ENCODE measurements at regions not wholly inside any gene's neighbourhood (a gene's known extent, or its start where the extent isn't known, plus 50 kb on each side); places are given as distances from the start of the nearest gene placed in this dataset.

GRCh38 chr15:70555713-70556112, 207.6 kb downstream of the UACA start:
- Histone ChIP-seq H3F3A (ENCODE audit: insufficient read depth, low read length, poor library complexity, severe bottlenecking) (no peaks in the 10 kb centered on the region), H3K27ac (ENCODE audit: low read length) (no peak overlapping the region), H3K4me2 (ENCODE audit: low read length) (no peak overlapping the region), H3K79me2 (replicated peaks; ENCODE audit: insufficient read depth, low read length) (no peaks in the 10 kb centered on the region), H3K4me3 (ENCODE audit: low read length) (no peak overlapping the region), H4K20me1 (ENCODE audit: insufficient read depth) (no peaks in the 10 kb centered on the region), H3K9ac (ENCODE audit: low read length) (no peak overlapping the region), H2AFZ (ENCODE audit: low read depth, low read length) (no peak overlapping the region), H3K27me3 (ENCODE audit: insufficient read depth, low read depth, low read length) (no peaks in the 10 kb centered on the region), H3K9me3 (ENCODE audit: low read length) (no peaks in the 10 kb centered on the region), H3K36me3 (ENCODE audit: insufficient read depth, low read length) (no peaks in the 10 kb centered on the region), H3K9me2 (ENCODE audit: insufficient read depth, low read length) (no peaks in the 10 kb centered on the region)
- TF ChIP-seq SMC3 (conservative IDR thresholded peaks at IDR 0.05; ENCODE audit: poor library complexity) (no peak), POLR2AphosphoS5 (IDR thresholded peaks at IDR 0.05) (no peak), RAD21 (conservative IDR thresholded peaks at IDR 0.05) (no peak), MXI1 (conservative IDR thresholded peaks at IDR 0.05; ENCODE audit: poor library complexity, severe bottlenecking) (no peak), TAF1 (IDR thresholded peaks at IDR 0.05; ENCODE audit: low read depth) (no peak), EP300 (conservative IDR thresholded peaks at IDR 0.05; ENCODE audit: poor library complexity, severe bottlenecking) (no peak), EZH2 (IDR thresholded peaks at IDR 0.05; ENCODE audit: borderline replicate concordance, insufficient read depth, low read length, poor library complexity, severe bottlenecking) (no peak)
- TF ChIP-seq, protein P1, sequence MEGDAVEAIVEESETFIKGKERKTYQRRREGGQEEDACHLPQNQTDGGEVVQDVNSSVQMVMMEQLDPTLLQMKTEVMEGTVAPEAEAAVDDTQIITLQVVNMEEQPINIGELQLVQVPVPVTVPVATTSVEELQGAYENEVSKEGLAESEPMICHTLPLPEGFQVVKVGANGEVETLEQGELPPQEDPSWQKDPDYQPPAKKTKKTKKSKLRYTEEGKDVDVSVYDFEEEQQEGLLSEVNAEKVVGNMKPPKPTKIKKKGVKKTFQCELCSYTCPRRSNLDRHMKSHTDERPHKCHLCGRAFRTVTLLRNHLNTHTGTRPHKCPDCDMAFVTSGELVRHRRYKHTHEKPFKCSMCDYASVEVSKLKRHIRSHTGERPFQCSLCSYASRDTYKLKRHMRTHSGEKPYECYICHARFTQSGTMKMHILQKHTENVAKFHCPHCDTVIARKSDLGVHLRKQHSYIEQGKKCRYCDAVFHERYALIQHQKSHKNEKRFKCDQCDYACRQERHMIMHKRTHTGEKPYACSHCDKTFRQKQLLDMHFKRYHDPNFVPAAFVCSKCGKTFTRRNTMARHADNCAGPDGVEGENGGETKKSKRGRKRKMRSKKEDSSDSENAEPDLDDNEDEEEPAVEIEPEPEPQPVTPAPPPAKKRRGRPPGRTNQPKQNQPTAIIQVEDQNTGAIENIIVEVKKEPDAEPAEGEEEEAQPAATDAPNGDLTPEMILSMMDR (IDR thresholded peaks at IDR 0.05; ENCODE audit: poor library complexity, severe bottlenecking) = no peak
- TF ChIP-seq, protein P2, sequence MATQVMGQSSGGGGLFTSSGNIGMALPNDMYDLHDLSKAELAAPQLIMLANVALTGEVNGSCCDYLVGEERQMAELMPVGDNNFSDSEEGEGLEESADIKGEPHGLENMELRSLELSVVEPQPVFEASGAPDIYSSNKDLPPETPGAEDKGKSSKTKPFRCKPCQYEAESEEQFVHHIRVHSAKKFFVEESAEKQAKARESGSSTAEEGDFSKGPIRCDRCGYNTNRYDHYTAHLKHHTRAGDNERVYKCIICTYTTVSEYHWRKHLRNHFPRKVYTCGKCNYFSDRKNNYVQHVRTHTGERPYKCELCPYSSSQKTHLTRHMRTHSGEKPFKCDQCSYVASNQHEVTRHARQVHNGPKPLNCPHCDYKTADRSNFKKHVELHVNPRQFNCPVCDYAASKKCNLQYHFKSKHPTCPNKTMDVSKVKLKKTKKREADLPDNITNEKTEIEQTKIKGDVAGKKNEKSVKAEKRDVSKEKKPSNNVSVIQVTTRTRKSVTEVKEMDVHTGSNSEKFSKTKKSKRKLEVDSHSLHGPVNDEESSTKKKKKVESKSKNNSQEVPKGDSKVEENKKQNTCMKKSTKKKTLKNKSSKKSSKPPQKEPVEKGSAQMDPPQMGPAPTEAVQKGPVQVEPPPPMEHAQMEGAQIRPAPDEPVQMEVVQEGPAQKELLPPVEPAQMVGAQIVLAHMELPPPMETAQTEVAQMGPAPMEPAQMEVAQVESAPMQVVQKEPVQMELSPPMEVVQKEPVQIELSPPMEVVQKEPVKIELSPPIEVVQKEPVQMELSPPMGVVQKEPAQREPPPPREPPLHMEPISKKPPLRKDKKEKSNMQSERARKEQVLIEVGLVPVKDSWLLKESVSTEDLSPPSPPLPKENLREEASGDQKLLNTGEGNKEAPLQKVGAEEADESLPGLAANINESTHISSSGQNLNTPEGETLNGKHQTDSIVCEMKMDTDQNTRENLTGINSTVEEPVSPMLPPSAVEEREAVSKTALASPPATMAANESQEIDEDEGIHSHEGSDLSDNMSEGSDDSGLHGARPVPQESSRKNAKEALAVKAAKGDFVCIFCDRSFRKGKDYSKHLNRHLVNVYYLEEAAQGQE (IDR thresholded peaks at IDR 0.05; ENCODE audit: borderline replicate concordance) = no peak

GRCh38 chr15:70547846-70548487, 215.4 kb downstream of the UACA start:
- H2AFZ ChIP-seq (ENCODE audit: low read depth, low read length) = no peak overlapping the region
- no peaks in the 10 kb centered on the region for H3K79me2 ChIP-seq (replicated peaks; ENCODE audit: insufficient read depth, low read length)
- no peaks in the 10 kb centered on the region for H3F3A ChIP-seq (ENCODE audit: insufficient read depth, low read length, poor library complexity, severe bottlenecking)
- no peaks in the 10 kb centered on the region for H4K20me1 ChIP-seq (ENCODE audit: insufficient read depth)
- no peaks in the 10 kb centered on the region for H3K27me3 ChIP-seq (ENCODE audit: insufficient read depth, low read depth, low read length)
- H3K36me3 ChIP-seq (ENCODE audit: insufficient read depth, low read length) = no peaks in the 10 kb centered on the region
- no peak overlapping the region for H3K4me3 ChIP-seq (ENCODE audit: low read length)
- H3K9me2 ChIP-seq (ENCODE audit: insufficient read depth, low read length) = no peaks in the 10 kb centered on the region
- no peak overlapping the region for H3K27ac ChIP-seq (ENCODE audit: low read length)
- TF ChIP-seq EZH2 (IDR thresholded peaks at IDR 0.05; ENCODE audit: borderline replicate concordance, insufficient read depth, low read length, poor library complexity, severe bottlenecking) (no peak), SMC3 (conservative IDR thresholded peaks at IDR 0.05; ENCODE audit: poor library complexity) (no peak), EP300 (conservative IDR thresholded peaks at IDR 0.05; ENCODE audit: poor library complexity, severe bottlenecking) (no peak), TAF1 (IDR thresholded peaks at IDR 0.05; ENCODE audit: low read depth) (no peak), MXI1 (conservative IDR thresholded peaks at IDR 0.05; ENCODE audit: poor library complexity, severe bottlenecking) (no peak), RAD21 (conservative IDR thresholded peaks at IDR 0.05) (no peak), POLR2AphosphoS5 (IDR thresholded peaks at IDR 0.05) (no peak)
- TF ChIP-seq, protein P1 (IDR thresholded peaks at IDR 0.05; ENCODE audit: poor library complexity, severe bottlenecking) = no peak
- TF ChIP-seq, protein P2 (IDR thresholded peaks at IDR 0.05; ENCODE audit: borderline replicate concordance) = no peak
- no peak overlapping the region for H3K4me2 ChIP-seq (ENCODE audit: low read length)
- H3K9ac ChIP-seq (ENCODE audit: low read length) = no peak overlapping the region
- no peaks in the 10 kb centered on the region for H3K9me3 ChIP-seq (ENCODE audit: low read length)

All from neural cell (in vitro differentiated cells).